Activated CD8-positive, alpha-beta memory T cell treated with anti-CD3 and anti-CD28 coated beads for 24 hours (primary cell): ENCODE measurements at regions not wholly inside any gene's neighbourhood (a gene's known extent, or its start where the extent isn't known, plus 50 kb on each side); places are given as distances from the start of the nearest gene placed in this dataset.
"Not testable (repeated sequence)": the region's sequence is repeated elsewhere in the genome, so short reads cannot be mapped to it uniquely, and the experiment has no call there.

Experiments
- DNase-seq: peaks from one replicate; pipeline ENCODE4 v3.0.0-alpha.2; 2020

GRCh38 chr10:38364073-38364472 lies 269.9 kb downstream of the ZNF37A start:
- DNase-seq = not testable (repeated sequence)

- DNase-seq = not testable (repeated sequence)
These were observed 271.8 kb downstream of the ZNF37A start for GRCh38 chr10:38365917-38366316.

DNA sequence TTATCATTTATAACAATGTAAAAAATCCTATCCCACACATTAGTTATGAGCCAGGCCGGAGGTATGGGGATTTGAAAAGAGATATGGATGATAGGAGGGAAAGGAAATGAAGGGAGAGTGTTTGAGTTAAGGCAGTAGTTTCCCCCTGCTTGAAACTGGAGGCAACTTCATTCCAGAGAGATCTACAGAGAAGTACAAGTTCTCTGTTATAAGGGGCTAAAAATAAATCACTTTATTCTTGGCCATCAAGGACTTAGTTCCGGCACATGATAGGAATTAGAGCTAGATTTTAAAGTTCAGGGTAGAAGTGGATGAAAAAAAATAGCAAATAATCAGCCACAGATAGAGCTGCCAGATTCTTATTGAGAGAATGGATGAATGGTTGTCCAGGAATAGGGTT lies 289.7 kb downstream of the ZNF37A start:
- DNase-seq = not testable (repeated sequence)

- not testable (repeated sequence) for DNase-seq
These were observed 292.7 kb downstream of the ZNF37A start for GRCh38 chr10:38386869-38387268.

DNA sequence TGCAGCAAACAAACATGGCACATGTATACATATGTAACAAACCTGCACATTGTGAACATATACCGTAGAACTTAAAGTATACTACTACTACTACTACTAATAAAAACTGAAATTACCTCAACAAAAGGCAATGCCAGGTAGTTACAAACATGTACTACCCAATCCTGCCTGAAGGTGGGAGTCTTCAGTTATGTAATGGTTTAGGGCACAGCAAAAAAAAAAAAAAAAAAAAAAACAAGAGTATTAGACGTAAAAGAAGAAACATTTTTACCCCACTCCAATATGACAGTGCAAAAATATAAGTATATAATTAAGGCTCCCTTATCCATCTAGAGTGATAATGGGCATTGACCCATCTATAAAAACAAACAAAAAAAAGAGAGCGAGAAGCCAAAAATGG lies 296.6 kb downstream of the ZNF37A start:
- not testable (repeated sequence) for DNase-seq

DNA sequence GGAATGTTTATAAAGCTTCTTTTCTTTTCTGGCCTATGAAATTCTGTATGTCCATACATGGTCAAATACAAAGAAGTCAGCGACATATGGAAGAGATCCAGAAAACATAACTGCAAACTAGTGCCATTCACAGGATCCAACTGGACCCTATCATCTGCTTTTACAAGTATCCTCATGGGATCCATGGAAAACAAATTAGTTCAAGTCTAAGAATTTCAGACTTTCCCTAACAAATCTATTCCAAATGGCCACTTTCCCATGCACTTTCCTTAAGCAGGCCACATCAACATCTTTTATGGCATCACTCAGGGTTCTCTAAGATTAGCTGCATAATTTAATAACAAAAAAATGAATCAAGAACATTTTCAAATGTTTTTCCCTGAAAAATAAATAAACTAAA lies 301.3 kb downstream of the ZNF37A start:
- DNase-seq = not testable (repeated sequence)

- not testable (repeated sequence) for DNase-seq
These were observed 302.2 kb downstream of the ZNF37A start for GRCh38 chr10:38396178-38396954.

- not testable (repeated sequence) for DNase-seq
These were observed 307.4 kb downstream of the ZNF37A start for GRCh38 chr10:38401565-38401964.

GRCh38 chr10:38402442-38403346 lies 308.6 kb downstream of the ZNF37A start:
- DNase-seq = peak; percentile 93

- DNase-seq = peak; percentile 58
These were observed 309.4 kb downstream of the ZNF37A start for GRCh38 chr10:38403347-38404117.

- DNase-seq = not testable (repeated sequence)
These were observed 329.5 kb downstream of the ZNF37A start for GRCh38 chr10:38423634-38424033.

DNA sequence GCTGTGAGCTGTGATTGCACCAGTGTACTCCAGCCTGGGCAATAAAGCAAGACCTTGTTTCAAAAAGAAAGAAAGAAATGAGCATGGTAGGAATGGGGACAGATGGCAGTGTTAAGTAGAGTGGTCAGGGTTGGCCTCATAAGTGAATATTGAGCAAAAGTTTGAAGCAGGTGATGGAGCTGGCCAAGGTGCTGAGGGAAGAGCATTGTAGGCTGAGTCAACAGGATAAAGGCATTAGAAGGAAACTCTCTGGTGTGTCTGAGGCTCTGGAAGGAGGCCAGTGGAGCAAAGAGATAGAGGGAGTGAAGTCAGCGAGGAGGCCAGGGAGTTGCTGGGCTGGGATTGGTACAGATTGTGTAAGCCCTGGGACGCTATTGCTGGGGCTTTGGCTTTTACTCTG lies 336.1 kb downstream of the ZNF37A start:
- not testable (repeated sequence) for DNase-seq

DNA sequence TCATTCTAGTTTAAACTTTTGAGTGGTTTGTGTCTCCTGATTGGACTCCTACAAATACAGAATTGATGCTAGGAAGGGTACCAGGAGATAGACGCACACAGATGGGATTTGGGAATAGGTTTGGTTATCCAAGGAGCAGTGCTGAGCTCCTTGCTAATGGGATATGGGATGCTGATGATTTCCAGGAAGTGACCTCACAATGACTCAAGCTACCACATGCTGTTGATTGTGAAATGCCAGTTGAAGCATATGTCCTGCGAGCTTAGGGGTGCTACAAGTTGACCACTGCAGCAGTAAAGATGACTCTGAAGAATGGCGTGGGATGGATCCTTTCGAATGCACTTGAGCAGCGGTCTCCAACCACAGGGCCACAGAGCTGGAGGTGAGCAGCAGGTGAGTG lies 343.2 kb downstream of the ZNF37A start:
- not testable (repeated sequence) for DNase-seq

DNA sequence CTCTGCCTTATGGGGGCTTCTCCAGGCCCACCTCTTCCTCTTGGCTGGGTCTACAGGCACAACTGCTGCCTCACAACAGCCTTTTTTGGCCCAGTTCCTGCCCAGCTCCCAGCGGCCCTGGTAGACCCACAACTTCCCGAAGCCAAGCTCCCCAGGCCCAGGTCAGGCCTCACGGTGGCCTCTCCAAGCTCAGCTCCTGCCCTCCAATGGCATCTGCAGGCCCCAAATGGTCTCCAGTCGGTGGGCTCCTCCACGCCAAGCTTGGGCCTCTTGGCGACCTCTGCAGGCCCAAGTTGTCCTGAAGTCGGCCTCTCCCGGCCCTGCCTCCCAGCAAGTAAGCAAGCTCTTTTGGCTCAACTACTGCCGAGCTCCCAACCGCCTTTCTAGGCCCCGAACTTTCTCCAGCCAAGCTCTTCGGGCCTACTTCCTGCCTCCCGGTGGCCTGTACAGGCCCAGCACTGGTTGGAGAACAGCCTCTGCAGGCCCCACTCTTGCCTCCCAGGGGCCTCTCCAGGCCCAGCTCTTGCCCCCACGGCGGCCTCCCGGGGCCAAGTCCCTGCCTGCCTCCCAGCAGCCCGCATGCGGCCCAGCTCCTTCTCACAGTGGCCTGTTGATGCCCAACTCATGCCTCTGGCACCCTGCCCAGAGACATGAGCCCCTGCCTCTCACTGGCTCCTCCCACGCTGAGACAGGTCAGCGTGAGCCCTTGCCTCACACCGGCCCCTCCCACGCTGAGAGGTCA lies 354.6 kb downstream of the ZNF37A start:
- not testable (repeated sequence) for DNase-seq

- DNase-seq = not testable (repeated sequence)
These were observed 355.5 kb downstream of the ZNF37A start for GRCh38 chr10:38449618-38450017.

- not testable (repeated sequence) for DNase-seq
These were observed 356.4 kb downstream of the ZNF37A start for GRCh38 chr10:38450372-38451057.

DNA sequence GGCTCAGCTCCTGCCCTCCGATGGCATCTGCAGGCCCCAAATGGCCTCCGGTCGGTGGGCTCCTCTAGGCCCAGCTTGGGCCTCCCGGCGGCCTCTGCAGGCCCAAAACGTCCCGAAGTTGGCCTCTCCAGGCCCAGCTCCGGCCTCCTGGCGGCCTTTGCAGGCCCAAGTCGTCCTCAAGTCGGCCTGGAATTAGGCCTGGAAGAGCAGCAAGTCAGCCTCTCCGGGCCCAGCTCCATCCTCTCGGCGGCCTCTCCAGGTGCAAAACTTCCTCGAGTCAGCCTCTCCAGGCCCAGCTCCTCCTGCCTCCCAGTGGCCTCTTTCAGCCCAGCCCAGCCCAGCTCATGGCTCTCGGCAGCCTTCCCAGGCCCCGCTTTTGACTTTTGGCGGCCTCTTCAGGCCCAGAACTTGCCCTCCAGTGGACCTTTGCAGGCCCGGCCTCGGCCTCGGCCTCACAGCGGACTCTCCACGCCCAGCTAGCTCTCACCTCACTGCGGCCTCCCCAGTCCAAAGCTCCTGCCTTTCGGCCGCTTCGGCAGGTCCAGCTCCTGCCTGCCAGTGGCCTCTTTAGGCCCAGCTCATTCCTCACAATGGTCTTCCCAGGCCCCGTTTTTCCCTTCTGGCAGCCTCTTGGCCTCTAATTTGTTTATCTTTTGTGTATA lies 357.3 kb downstream of the ZNF37A start:
- not testable (repeated sequence) for DNase-seq
